A549 (cell line): ENCODE measurements at regions not wholly inside any gene's neighbourhood (a gene's known extent, or its start where the extent isn't known, plus 50 kb on each side); places are given as distances from the start of the nearest gene placed in this dataset.

Source experiments
- EHF ChIP-seq: fragments of 250-450 bp; sonication (Bioruptor Pico); IDR thresholded peaks from 2 replicates; pipeline ENCODE4 v1.5.0; 2020; ENCODE audit warnings: mild to moderate bottlenecking
- MYC ChIP-seq: IDR thresholded peaks from 2 replicates; pipeline ENCODE4 v1.6.1; 2012; ENCODE audit warnings: mild to moderate bottlenecking, inconsistent platforms, low read length, improper control_type of control experiment, borderline replicate concordance
- TF ChIP-seq, protein P1 (sequence below): fragments of 200-600 bp; sonication (generic); IDR thresholded peaks from 2 replicates; pipeline ENCODE4 v1.6.1; 2016; ENCODE audit warnings: antibody characterized with exemption, mild to moderate bottlenecking, moderate library complexity

DNA sequence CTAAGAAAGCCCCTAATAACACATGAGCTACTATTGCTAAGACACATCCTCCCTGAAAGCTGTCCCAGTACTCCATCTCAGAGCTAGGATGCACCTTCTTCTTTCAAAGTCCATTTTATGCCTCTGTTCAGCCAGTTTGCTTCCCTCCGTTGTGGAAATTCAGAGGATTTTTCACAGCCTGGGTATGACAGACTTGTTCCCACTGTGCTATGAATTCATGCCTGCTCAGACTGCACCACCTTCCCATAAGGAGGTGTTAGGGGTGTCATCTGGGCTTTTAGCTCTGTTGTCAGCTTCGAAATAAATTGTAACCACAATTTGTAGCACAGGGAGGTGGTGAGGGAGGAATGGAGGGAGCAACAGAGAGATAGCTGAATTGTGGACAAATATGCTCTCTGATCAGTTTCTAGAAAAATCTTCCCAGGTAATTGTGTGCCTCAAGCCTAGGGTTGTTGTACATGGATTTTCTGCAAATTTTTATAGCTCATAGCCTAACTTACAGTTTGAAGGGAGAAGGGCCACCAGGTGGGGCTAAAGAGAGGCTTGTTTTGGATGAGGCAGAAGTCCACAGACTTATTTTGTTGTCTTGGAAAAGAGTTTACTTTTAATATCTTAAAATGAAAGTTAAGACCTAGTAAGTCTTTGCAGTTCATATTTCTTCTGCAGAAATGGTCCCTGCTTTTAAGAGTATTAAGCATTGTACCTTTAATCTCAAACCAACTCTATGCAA lies 462.0 kb downstream of the PDCD6IP start:
- TF ChIP-seq, protein P1, sequence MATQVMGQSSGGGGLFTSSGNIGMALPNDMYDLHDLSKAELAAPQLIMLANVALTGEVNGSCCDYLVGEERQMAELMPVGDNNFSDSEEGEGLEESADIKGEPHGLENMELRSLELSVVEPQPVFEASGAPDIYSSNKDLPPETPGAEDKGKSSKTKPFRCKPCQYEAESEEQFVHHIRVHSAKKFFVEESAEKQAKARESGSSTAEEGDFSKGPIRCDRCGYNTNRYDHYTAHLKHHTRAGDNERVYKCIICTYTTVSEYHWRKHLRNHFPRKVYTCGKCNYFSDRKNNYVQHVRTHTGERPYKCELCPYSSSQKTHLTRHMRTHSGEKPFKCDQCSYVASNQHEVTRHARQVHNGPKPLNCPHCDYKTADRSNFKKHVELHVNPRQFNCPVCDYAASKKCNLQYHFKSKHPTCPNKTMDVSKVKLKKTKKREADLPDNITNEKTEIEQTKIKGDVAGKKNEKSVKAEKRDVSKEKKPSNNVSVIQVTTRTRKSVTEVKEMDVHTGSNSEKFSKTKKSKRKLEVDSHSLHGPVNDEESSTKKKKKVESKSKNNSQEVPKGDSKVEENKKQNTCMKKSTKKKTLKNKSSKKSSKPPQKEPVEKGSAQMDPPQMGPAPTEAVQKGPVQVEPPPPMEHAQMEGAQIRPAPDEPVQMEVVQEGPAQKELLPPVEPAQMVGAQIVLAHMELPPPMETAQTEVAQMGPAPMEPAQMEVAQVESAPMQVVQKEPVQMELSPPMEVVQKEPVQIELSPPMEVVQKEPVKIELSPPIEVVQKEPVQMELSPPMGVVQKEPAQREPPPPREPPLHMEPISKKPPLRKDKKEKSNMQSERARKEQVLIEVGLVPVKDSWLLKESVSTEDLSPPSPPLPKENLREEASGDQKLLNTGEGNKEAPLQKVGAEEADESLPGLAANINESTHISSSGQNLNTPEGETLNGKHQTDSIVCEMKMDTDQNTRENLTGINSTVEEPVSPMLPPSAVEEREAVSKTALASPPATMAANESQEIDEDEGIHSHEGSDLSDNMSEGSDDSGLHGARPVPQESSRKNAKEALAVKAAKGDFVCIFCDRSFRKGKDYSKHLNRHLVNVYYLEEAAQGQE, result no peak
- TF ChIP-seq EHF (CRISPR knock-in tag) (no peak), MYC (no peak)
